GM23338 (cell line): ENCODE measurements at regions not wholly inside any gene's neighbourhood (a gene's known extent, or its start where the extent isn't known, plus 50 kb on each side); places are given as distances from the start of the nearest gene placed in this dataset.

Experiments
- ATAC-seq: fragments of 200-7000 bp; cut with Tn5 transposase; 3 replicates; pipeline ENCODE4 v1.9.1; 2020
- DNase-seq: peaks from one replicate; pipeline ENCODE4 v3.0.0-alpha.2; 2015; ENCODE audit warnings: low spot score
- H2AFZ ChIP-seq: fragments of 200-600 bp; sonication (generic); 2 replicates; pipeline ENCODE4 v1.8.0; 2016; ENCODE audit warnings: antibody characterized with exemption, mild to moderate bottlenecking, moderate library complexity
- H3F3A ChIP-seq: fragments of 200-600 bp; sonication (generic); replicated peaks from 2 replicates; pipeline ENCODE4 v1.8.0; 2017; ENCODE audit warnings: antibody characterized with exemption, mixed run types, low read depth
- H3K27ac ChIP-seq: fragments of 200-600 bp; sonication (generic); 2 replicates; pipeline ENCODE4 v1.6.1; 2016; ENCODE audit warnings: low read depth
- H3K27me3 ChIP-seq: fragments of 200-600 bp; sonication (generic); 2 replicates; pipeline ENCODE4 v1.8.0; 2016; ENCODE audit warnings: mild to moderate bottlenecking, mixed run types, moderate library complexity; ENCODE audit not compliant: insufficient read depth
- H3K36me3 ChIP-seq: fragments of 200-600 bp; sonication (generic); 2 replicates; pipeline ENCODE4 v1.8.0; 2016; ENCODE audit warnings: mild to moderate bottlenecking; ENCODE audit not compliant: insufficient read depth
- H3K4me1 ChIP-seq: fragments of 200-600 bp; sonication (generic); 2 replicates; pipeline ENCODE4 v1.8.0; 2016; ENCODE audit warnings: mild to moderate bottlenecking, moderate library complexity; ENCODE audit not compliant: insufficient read depth
- H3K4me2 ChIP-seq: fragments of 200-600 bp; sonication (generic); 2 replicates; pipeline ENCODE4 v1.7.1; 2017; ENCODE audit warnings: mixed run types
- H3K4me3 ChIP-seq: fragments of 200-600 bp; sonication (generic); 2 replicates; pipeline ENCODE4 v1.6.1; 2016; ENCODE audit warnings: mixed run types
- H3K79me2 ChIP-seq: fragments of 200-600 bp; sonication (generic); replicated peaks from 2 replicates; pipeline ENCODE4 v1.8.0; 2017; ENCODE audit warnings: mild to moderate bottlenecking; ENCODE audit not compliant: insufficient read depth
- H3K9me2 ChIP-seq: fragments of 200-600 bp; sonication (generic); 2 replicates; pipeline ENCODE4 v1.8.0; 2017; ENCODE audit not compliant: insufficient read depth
- H4K20me1 ChIP-seq: fragments of 200-600 bp; sonication (generic); replicated peaks from 2 replicates; pipeline ENCODE4 v1.8.0; 2017; ENCODE audit warnings: mild to moderate bottlenecking; ENCODE audit not compliant: insufficient read depth
- H3K27ac Mint-ChIP-seq: 2 replicates; pipeline ENCODE4 v1.8.0; 2020; ENCODE audit warnings: inconsistent platforms, mild to moderate bottlenecking, moderate library complexity, mixed read lengths
- H3K27me3 Mint-ChIP-seq: 3 replicates; pipeline ENCODE4 v1.8.0; 2022; ENCODE audit warnings: low read depth, mild to moderate bottlenecking, moderate library complexity, mixed read lengths, inconsistent platforms; ENCODE audit not compliant: insufficient read depth, poor library complexity
- H3K36me3 Mint-ChIP-seq: 3 replicates; pipeline ENCODE4 v1.8.0; 2021; ENCODE audit warnings: low read depth, mild to moderate bottlenecking, inconsistent platforms, moderate library complexity, mixed read lengths
- H3K4me1 Mint-ChIP-seq: 3 replicates; pipeline ENCODE4 v1.8.0; 2020; ENCODE audit warnings: mild to moderate bottlenecking, inconsistent platforms, mixed read lengths
- H3K4me3 Mint-ChIP-seq: 3 replicates; pipeline ENCODE4 v1.8.0; 2021; ENCODE audit warnings: moderate library complexity, mild to moderate bottlenecking, inconsistent platforms, mixed read lengths
- H3K9me3 Mint-ChIP-seq: 3 replicates; pipeline ENCODE4 v1.8.0; 2020; ENCODE audit warnings: moderate library complexity, mild to moderate bottlenecking, inconsistent platforms, mixed read lengths
- CREB1 ChIP-seq: fragments of 250-450 bp; sonication (Bioruptor Pico); IDR thresholded peaks from 2 replicates; pipeline ENCODE4 v1.5.0; 2020; ENCODE audit warnings: low read depth, mild to moderate bottlenecking, moderate library complexity
- CTCF ChIP-seq, 2 experiments: fragments of 200-600 bp in 1 of 2; sonication (generic) in 1 of 2; conservative IDR thresholded peaks; 2 replicates each; pipeline versions ENCODE4 v1.5.1 to v1.6.1; 2016 to 2017; ENCODE audit warnings: antibody characterized with exemption in 2 of 2, low read depth in 2 of 2, mild to moderate bottlenecking in 2 of 2, moderate library complexity in 1 of 2
- ETS1 ChIP-seq: IDR thresholded peaks from 2 replicates; pipeline ENCODE4 v1.6.1; 2016; ENCODE audit warnings: antibody characterized with exemption
- EZH2 ChIP-seq: fragments of 200-600 bp; sonication (generic); IDR thresholded peaks from one replicate; pipeline ENCODE4 v1.8.0; 2017; ENCODE audit warnings: antibody characterized with exemption, mild to moderate bottlenecking, low read depth; ENCODE audit not compliant: unreplicated experiment
- NANOG ChIP-seq: IDR thresholded peaks from 2 replicates; pipeline ENCODE4 v1.6.1; 2016; ENCODE audit warnings: antibody characterized with exemption, borderline replicate concordance
- POLR2AphosphoS5 ChIP-seq: IDR thresholded peaks from 2 replicates; pipeline ENCODE4 v1.6.1; 2016; ENCODE audit warnings: antibody characterized with exemption, low read depth
- REST ChIP-seq: IDR thresholded peaks from one replicate; pipeline ENCODE4 v1.6.1; 2018; ENCODE audit warnings: antibody characterized with exemption; ENCODE audit not compliant: unreplicated experiment
- STAT1 ChIP-seq: IDR thresholded peaks from one replicate; pipeline ENCODE4 v1.6.1; 2016; ENCODE audit warnings: antibody characterized with exemption; ENCODE audit not compliant: unreplicated experiment
- ZNF114 ChIP-seq: fragments of 250-450 bp; sonication (Bioruptor Pico); IDR thresholded peaks from 2 replicates; pipeline ENCODE4 v1.5.0; 2020; ENCODE audit warnings: mild to moderate bottlenecking, moderate library complexity
- ZNF462 ChIP-seq: fragments of 250-450 bp; sonication (Bioruptor Pico); IDR thresholded peaks from 2 replicates; pipeline ENCODE4 v1.5.0; 2020; ENCODE audit warnings: mild to moderate bottlenecking, moderate library complexity

- TF ChIP-seq ZNF462 (CRISPR knock-in tag) (no peak), STAT1 (no peak)
These were observed 104.4 kb downstream of the NCR2 start (continued) for GRCh38 chr6:41439524-41440418.

DNA sequence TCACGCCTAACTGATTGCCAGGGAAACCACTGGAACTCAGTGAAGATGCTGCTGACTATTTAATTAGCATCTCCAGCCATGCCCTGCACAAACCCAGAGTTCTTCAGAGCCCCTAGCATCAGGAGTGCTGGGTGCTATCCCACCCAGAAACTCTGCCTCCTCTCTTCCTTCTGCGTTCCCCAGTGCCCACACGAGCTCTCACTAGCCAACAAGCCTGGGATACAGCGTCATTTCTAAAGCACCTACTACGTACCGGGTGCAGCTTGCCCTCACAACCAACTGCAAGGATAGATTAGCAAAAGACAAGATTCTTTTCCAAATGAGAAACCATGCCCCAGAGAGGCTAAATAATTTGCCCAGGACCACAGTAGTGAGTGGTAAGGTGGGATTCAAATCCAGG lies 105.2 kb upstream of the FOXP4 start:
- no peaks in the 10 kb centered on the region for H3K9me2 ChIP-seq
- Mint-ChIP-seq H3K27me3 (peaks cover 35% of the 10 kb centered on the region), H3K9me3 (no peaks in the 10 kb centered on the region), H3K27ac (no peak overlapping the region), H3K36me3 (no peaks in the 10 kb centered on the region), H3K4me1 (peaks cover 45% of the 10 kb centered on the region), H3K4me3 (no peak overlapping the region)
- H3K27ac ChIP-seq: no peak overlapping the region
- no peak overlapping the region for H2AFZ ChIP-seq
- H3K4me1 ChIP-seq: peaks cover 37% of the 10 kb centered on the region
- no peaks in the 10 kb centered on the region for H3K36me3 ChIP-seq
- H4K20me1 ChIP-seq: no peaks in the 10 kb centered on the region
- ATAC-seq (no peak), DNase-seq (no peak)
- no peaks in the 10 kb centered on the region for H3K79me2 ChIP-seq
- peaks cover 3% of the 10 kb centered on the region; the same call in 1 of the 2 replicates for H3F3A ChIP-seq
- no peak overlapping the region for H3K4me3 ChIP-seq
- no peak overlapping the region for H3K4me2 ChIP-seq
- H3K27me3 ChIP-seq: peaks cover 48% of the 10 kb centered on the region
- no peak for TF ChIP-seq CREB1 (CRISPR knock-in tag)
- TF ChIP-seq CTCF (conservative IDR thresholded peaks at IDR 0.05; ENCODE audit: low read depth in 2 of 2): no peak
- no peak for TF ChIP-seq NANOG
- TF ChIP-seq REST: no peak
- no peak for TF ChIP-seq ZNF114
- TF ChIP-seq EZH2: no peak
- no peak for TF ChIP-seq ETS1
- no peak for TF ChIP-seq POLR2AphosphoS5
